Right ventricle myocardium inferior (tissue), 1 donor: ENCODE measurements at regions not wholly inside any gene's neighbourhood (a gene's known extent, or its start where the extent isn't known, plus 50 kb on each side); places are given as distances from the start of the nearest gene placed in this dataset.
"Not testable (repeated sequence)": the region's sequence is repeated elsewhere in the genome, so short reads cannot be mapped to it uniquely, and the experiment has no call there.

Experiments used
- ATAC-seq: fragments of 200-7000 bp; cut with Tn5 transposase; one replicate; pipeline ENCODE4 v1.9.1; 2020; ENCODE audit warnings: mild to moderate bottlenecking, moderate library complexity
- DNase-seq: peaks from one replicate; pipeline ENCODE4 v3.0.0; 2021; ENCODE audit errors: missing footprints
- intact Hi-C: fragments of 100-400 bp; cut with DNase I; formaldehyde crosslinking; loops from one replicate; pipeline ENCODE4 v1.11.0; 2022
- donor health status: DM: no; HTN: yes; CAD: no; lungs with severe emphysema.

DNA sequence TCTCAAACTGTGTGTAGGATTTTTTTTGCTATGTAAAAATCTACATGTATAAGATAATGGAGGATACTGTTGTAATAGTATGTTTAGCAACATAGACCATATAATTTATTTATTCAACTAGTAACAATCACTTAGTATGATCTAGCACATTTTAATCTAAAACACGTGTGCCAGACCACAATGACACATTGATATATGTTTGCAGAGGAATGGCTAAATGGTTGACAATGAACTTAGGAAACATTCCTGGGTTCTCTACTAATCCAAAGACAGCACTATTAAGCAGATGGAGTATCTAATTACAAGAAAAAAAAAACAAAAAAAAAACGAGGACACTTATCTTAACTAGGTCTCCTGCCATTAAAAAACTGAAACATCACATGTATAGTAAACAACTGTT is 261.7 kb upstream of the PAPPA start:
- no peak for DNase-seq
- no peak for ATAC-seq
- intact Hi-C loops, result no loop called here

DNA sequence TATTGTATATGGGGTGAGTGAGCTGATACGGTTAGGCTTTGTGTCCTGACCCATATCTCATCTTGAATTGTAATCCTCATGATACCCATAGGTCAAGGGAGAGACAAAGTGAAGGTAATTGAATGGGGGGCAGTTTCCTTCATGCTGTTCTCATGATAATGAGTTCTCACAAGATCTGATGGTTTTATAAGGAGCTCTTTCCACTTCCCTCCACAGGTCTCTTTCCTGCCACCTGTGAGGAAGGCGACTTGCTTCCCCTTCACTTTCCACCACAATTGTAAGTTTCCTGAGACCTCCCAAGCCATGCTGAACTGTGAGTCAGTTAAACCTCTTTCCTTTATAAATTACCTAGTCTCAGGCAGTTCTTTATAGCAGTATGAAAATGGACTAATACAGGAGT is 255.1 kb upstream of the PAPPA start:
- intact Hi-C loops, ATAC-seq, DNase-seq: not testable (repeated sequence)

- DNase-seq (no peak), ATAC-seq (no peak)
- intact Hi-C loops, result no loop called here
These were observed 252.9 kb upstream of the PAPPA start for GRCh38 chr9:115900698-115901097.

GRCh38 chr9:115910959-115911358 is 242.6 kb upstream of the PAPPA start:
- ATAC-seq, result peak; percentile 50
- intact Hi-C loops, result no loop called here
- DNase-seq, result no peak

- intact Hi-C loops, result no loop called here
- ATAC-seq, result no peak
- DNase-seq, result no peak
These were observed 241.5 kb upstream of the PAPPA start for GRCh38 chr9:115912086-115912485.

GRCh38 chr9:115913696-115914095 is 239.9 kb upstream of the PAPPA start:
- DNase-seq (no peak), ATAC-seq (no peak)
- intact Hi-C loops, result no loop called here

DNA sequence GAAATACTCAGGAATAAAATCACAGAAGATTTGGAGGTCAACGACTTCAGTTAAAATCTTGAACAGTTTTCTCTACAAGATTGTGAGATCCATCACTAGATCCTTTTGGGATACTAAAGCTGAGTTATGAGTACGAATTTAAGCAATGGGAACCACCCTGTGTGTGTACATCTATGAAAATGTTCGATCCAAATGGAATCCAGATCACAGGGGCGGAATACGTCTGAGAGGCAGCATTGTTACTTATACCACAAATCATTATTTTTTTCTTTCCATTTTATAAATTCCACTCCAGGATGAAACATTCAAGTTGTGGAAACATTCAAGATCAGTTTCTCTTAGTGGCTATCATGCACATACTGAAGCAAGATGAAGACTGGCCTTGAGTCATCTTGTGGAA is 239.3 kb upstream of the PAPPA start:
- ATAC-seq (no peak), DNase-seq (no peak)
- intact Hi-C loops, result no loop called here

GRCh38 chr9:115921301-115921700 is 232.3 kb upstream of the PAPPA start:
- intact Hi-C loops, result no loop called here
- DNase-seq (no peak), ATAC-seq (no peak)

DNA sequence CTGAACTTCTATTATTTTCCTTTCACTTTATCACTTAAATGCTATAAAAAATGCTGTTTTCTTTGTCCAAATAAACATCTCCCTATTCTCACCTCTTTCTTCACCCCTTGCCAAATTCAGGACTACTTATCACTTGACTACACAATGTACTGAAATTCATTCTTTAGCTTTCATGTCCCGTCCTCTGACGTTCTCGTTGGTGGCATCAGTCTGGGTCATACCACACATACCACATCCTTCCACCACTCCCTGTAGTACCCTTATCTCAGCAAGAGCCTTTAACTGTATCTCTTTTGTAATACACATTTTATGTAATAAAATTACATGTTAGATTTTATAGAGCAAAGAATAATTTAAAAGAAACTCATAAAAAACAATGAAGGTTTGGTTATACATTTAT is 231.1 kb upstream of the PAPPA start:
- peak; percentile 80 for ATAC-seq

DNA sequence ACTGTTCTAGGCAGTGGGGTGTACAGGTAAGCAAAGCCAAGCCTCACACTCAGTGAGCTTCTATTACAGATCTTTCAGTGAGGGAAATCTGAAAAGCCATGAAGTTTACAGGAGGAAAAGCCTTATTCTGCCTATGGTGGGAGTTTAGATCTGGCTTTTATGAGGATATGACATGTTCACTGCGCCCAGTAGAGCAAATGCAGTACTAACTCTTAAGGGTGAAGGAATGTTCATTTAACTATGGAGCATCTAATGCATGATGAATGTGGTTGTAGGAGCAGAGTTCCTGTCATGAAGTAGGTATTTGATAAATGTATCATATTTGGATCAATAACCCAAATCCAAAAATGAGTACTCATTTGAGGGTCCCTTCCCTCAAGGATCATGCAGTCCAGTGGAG is 230.2 kb upstream of the PAPPA start:
- ATAC-seq (no peak), DNase-seq (no peak)
- intact Hi-C loops, result no loop called here

More for the DNA sequence above, 231.1 kb upstream of the PAPPA start:
- intact Hi-C loops, result no loop called here
- no peak for DNase-seq

GRCh38 chr9:115923903-115924668 is 229.5 kb upstream of the PAPPA start:
- ATAC-seq, result peak; percentile 93
- intact Hi-C loops, result loop anchor here (2.0 kb wide), 1 partner anchor 21 kb away; no protein-coding TSS in a partner anchor
- DNase-seq, result no peak

DNA sequence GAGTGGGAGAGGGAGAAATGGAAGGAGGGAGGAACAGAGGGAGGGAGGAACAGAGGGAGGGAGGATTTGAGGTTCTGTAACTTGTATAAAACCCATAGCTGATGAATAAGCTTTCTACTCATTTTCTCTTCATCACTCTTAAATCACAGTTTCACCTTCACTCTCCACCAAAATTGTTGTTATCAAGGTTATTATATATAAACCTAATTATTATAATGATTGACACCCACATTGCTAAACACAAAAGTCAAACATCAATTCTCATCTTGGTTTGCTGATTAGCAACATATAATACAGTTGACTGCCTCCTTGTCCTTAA is 229.0 kb upstream of the PAPPA start:
- intact Hi-C loops, result loop anchor here (2.0 kb wide), 1 partner anchor 20 kb away; no protein-coding TSS in a partner anchor
- ATAC-seq (no peak), DNase-seq (no peak)

DNA sequence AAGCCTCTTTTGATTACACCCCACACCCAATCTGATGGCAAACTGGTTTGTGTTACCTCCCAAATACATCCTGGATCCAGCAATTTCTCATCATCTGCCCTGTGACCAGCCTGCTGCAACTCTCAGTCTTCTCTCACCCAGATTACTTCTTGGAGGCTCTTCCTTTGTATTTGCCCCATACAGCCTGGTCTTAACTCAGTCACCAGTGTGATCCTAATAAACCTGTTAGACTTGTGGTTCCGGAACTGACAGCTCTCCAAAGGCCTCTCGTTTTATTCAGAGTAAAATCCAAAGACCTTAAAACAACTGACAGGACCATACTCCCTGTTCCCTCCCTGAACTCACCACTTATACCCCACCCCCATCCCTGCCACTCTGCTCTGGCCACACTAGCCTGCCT is 228.2 kb upstream of the PAPPA start:
- ATAC-seq, result no peak
- intact Hi-C loops, result loop anchor here (2.0 kb wide), 1 partner anchor 19 kb away; no protein-coding TSS in a partner anchor
- DNase-seq, result no peak

GRCh38 chr9:115930472-115930871 is 223.1 kb upstream of the PAPPA start:
- DNase-seq, result no peak
- intact Hi-C loops, result no loop called here
- no peak for ATAC-seq

DNA sequence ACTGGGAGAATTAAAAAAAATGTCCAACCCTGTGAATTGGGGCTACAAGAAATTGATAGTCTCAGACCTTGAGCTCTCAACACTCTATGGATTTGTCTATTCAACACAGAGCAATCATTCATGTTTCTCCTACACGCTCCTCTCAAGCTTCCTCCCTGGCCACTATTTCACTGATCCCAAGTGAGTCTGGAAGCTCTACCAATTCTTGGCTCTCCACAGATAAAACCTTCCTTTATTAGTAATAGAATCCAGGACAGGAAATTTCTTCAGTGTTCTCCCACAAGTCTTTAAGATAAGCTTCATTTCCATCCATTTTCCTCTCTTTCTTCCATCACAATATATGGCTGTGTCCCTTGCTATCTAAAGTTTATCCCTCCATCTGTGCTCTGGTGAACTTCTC is 215.1 kb upstream of the PAPPA start:
- ATAC-seq, result no peak
- DNase-seq, result no peak
- intact Hi-C loops, result no loop called here

GRCh38 chr9:115939065-115939765 is 214.4 kb upstream of the PAPPA start:
- no peak for DNase-seq
- intact Hi-C loops, result no loop called here
- ATAC-seq, result peak; percentile 33

- intact Hi-C loops, result loop anchor here (5.0 kb wide), 1 partner anchor 146 kb away; no protein-coding TSS in a partner anchor
- DNase-seq, result no peak
- no peak for ATAC-seq
These were observed 211.9 kb upstream of the PAPPA start for GRCh38 chr9:115941561-115942315.

DNA sequence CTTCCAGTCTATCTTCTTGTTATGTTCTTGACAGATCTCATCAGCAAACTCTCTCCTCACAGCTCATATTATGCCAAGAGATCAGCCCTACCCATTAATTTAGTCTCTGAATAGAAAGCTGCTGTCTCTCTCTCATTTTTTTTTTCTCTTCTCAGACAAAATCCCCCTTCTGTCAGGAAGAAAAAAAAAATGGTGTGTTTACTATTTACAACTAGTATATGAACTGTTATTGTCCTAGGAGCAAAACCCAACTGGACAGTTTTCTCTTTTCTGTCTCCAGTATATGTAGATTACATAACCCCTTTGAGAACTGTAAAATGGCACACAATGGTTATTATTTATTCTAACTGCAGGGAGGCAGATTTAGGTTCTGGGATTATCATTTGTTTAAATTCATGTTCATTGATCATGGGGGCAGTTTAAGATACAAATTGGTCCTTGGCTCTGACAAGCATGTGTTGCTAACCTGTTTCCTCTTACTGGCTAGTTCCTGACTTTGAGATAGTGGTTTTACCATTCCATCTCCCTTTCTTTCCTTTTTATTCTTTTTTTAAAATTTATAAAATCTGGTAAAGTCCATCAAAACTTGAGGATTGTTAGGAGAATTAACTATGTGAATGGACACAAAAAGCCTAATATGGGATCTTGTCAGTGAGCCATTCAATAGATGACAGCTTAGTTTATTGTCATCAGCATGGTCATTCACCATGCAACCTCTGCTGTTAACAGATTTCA is 210.0 kb upstream of the PAPPA start:
- no peak for ATAC-seq
- no peak for DNase-seq
- intact Hi-C loops, result loop anchor here (2.0 to 5.0 kb wide), 2 partner anchors 19 to 144 kb away; no protein-coding TSS in a partner anchor
